GM23338 (cell line): ENCODE measurements at regions not wholly inside any gene's neighbourhood (a gene's known extent, or its start where the extent isn't known, plus 50 kb on each side); places are given as distances from the start of the nearest gene placed in this dataset.

Source experiments
- ATAC-seq: fragments of 200-7000 bp; cut with Tn5 transposase; 3 replicates; pipeline ENCODE4 v1.9.1; 2020
- DNase-seq: peaks from one replicate; pipeline ENCODE4 v3.0.0-alpha.2; 2015; ENCODE audit warnings: low spot score
- H2AFZ ChIP-seq: fragments of 200-600 bp; sonication (generic); 2 replicates; pipeline ENCODE4 v1.8.0; 2016; ENCODE audit warnings: antibody characterized with exemption, mild to moderate bottlenecking, moderate library complexity
- H3F3A ChIP-seq: fragments of 200-600 bp; sonication (generic); replicated peaks from 2 replicates; pipeline ENCODE4 v1.8.0; 2017; ENCODE audit warnings: antibody characterized with exemption, mixed run types, low read depth
- H3K27ac ChIP-seq: fragments of 200-600 bp; sonication (generic); 2 replicates; pipeline ENCODE4 v1.6.1; 2016; ENCODE audit warnings: low read depth
- H3K27me3 ChIP-seq: fragments of 200-600 bp; sonication (generic); 2 replicates; pipeline ENCODE4 v1.8.0; 2016; ENCODE audit warnings: mild to moderate bottlenecking, mixed run types, moderate library complexity; ENCODE audit not compliant: insufficient read depth
- H3K36me3 ChIP-seq: fragments of 200-600 bp; sonication (generic); 2 replicates; pipeline ENCODE4 v1.8.0; 2016; ENCODE audit warnings: mild to moderate bottlenecking; ENCODE audit not compliant: insufficient read depth
- H3K4me1 ChIP-seq: fragments of 200-600 bp; sonication (generic); 2 replicates; pipeline ENCODE4 v1.8.0; 2016; ENCODE audit warnings: mild to moderate bottlenecking, moderate library complexity; ENCODE audit not compliant: insufficient read depth
- H3K4me2 ChIP-seq: fragments of 200-600 bp; sonication (generic); 2 replicates; pipeline ENCODE4 v1.7.1; 2017; ENCODE audit warnings: mixed run types
- H3K4me3 ChIP-seq: fragments of 200-600 bp; sonication (generic); 2 replicates; pipeline ENCODE4 v1.6.1; 2016; ENCODE audit warnings: mixed run types
- H3K79me2 ChIP-seq: fragments of 200-600 bp; sonication (generic); replicated peaks from 2 replicates; pipeline ENCODE4 v1.8.0; 2017; ENCODE audit warnings: mild to moderate bottlenecking; ENCODE audit not compliant: insufficient read depth
- H3K9me2 ChIP-seq: fragments of 200-600 bp; sonication (generic); 2 replicates; pipeline ENCODE4 v1.8.0; 2017; ENCODE audit not compliant: insufficient read depth
- H4K20me1 ChIP-seq: fragments of 200-600 bp; sonication (generic); replicated peaks from 2 replicates; pipeline ENCODE4 v1.8.0; 2017; ENCODE audit warnings: mild to moderate bottlenecking; ENCODE audit not compliant: insufficient read depth
- H3K27ac Mint-ChIP-seq: 2 replicates; pipeline ENCODE4 v1.8.0; 2020; ENCODE audit warnings: inconsistent platforms, mild to moderate bottlenecking, moderate library complexity, mixed read lengths
- H3K27me3 Mint-ChIP-seq: 3 replicates; pipeline ENCODE4 v1.8.0; 2022; ENCODE audit warnings: low read depth, mild to moderate bottlenecking, moderate library complexity, mixed read lengths, inconsistent platforms; ENCODE audit not compliant: insufficient read depth, poor library complexity
- H3K36me3 Mint-ChIP-seq: 3 replicates; pipeline ENCODE4 v1.8.0; 2021; ENCODE audit warnings: low read depth, mild to moderate bottlenecking, inconsistent platforms, moderate library complexity, mixed read lengths
- H3K4me1 Mint-ChIP-seq: 3 replicates; pipeline ENCODE4 v1.8.0; 2020; ENCODE audit warnings: mild to moderate bottlenecking, inconsistent platforms, mixed read lengths
- H3K4me3 Mint-ChIP-seq: 3 replicates; pipeline ENCODE4 v1.8.0; 2021; ENCODE audit warnings: moderate library complexity, mild to moderate bottlenecking, inconsistent platforms, mixed read lengths
- H3K9me3 Mint-ChIP-seq: 3 replicates; pipeline ENCODE4 v1.8.0; 2020; ENCODE audit warnings: moderate library complexity, mild to moderate bottlenecking, inconsistent platforms, mixed read lengths
- CREB1 ChIP-seq: fragments of 250-450 bp; sonication (Bioruptor Pico); IDR thresholded peaks from 2 replicates; pipeline ENCODE4 v1.5.0; 2020; ENCODE audit warnings: low read depth, mild to moderate bottlenecking, moderate library complexity
- ETS1 ChIP-seq: IDR thresholded peaks from 2 replicates; pipeline ENCODE4 v1.6.1; 2016; ENCODE audit warnings: antibody characterized with exemption
- EZH2 ChIP-seq: fragments of 200-600 bp; sonication (generic); IDR thresholded peaks from one replicate; pipeline ENCODE4 v1.8.0; 2017; ENCODE audit warnings: antibody characterized with exemption, mild to moderate bottlenecking, low read depth; ENCODE audit not compliant: unreplicated experiment
- EZH2phosphoT487 ChIP-seq: fragments of 200-600 bp; sonication (generic); IDR thresholded peaks from one replicate; pipeline ENCODE4 v1.8.1; 2018; ENCODE audit warnings: antibody characterized with exemption; ENCODE audit not compliant: unreplicated experiment
- JUNB ChIP-seq: IDR thresholded peaks from one replicate; pipeline ENCODE4 v1.6.1; 2016; ENCODE audit warnings: antibody characterized with exemption; ENCODE audit not compliant: unreplicated experiment
- NANOG ChIP-seq: IDR thresholded peaks from 2 replicates; pipeline ENCODE4 v1.6.1; 2016; ENCODE audit warnings: antibody characterized with exemption, borderline replicate concordance
- POLR2AphosphoS5 ChIP-seq: IDR thresholded peaks from 2 replicates; pipeline ENCODE4 v1.6.1; 2016; ENCODE audit warnings: antibody characterized with exemption, low read depth
- REST ChIP-seq: IDR thresholded peaks from one replicate; pipeline ENCODE4 v1.6.1; 2018; ENCODE audit warnings: antibody characterized with exemption; ENCODE audit not compliant: unreplicated experiment
- STAT1 ChIP-seq: IDR thresholded peaks from one replicate; pipeline ENCODE4 v1.6.1; 2016; ENCODE audit warnings: antibody characterized with exemption; ENCODE audit not compliant: unreplicated experiment
- ZNF114 ChIP-seq: fragments of 250-450 bp; sonication (Bioruptor Pico); IDR thresholded peaks from 2 replicates; pipeline ENCODE4 v1.5.0; 2020; ENCODE audit warnings: mild to moderate bottlenecking, moderate library complexity
- ZNF331 ChIP-seq: fragments of 250-450 bp; sonication (Bioruptor Pico); IDR thresholded peaks from 2 replicates; pipeline ENCODE4 v1.5.0; 2020; ENCODE audit warnings: low read depth, mild to moderate bottlenecking, moderate library complexity
- TF ChIP-seq, protein P1 (sequence below), 2 experiments: fragments of 200-600 bp in 1 of 2; sonication (generic) in 1 of 2; conservative IDR thresholded peaks; 2 replicates each; pipeline versions ENCODE4 v1.5.1 to v1.6.1; 2016 to 2017; ENCODE audit warnings: antibody characterized with exemption in 2 of 2, low read depth in 2 of 2, mild to moderate bottlenecking in 2 of 2, moderate library complexity in 1 of 2

- H3K4me3 Mint-ChIP-seq: no peak overlapping the region
- H3K36me3 Mint-ChIP-seq: peaks cover 10% of the 10 kb centered on the region; the same call in 2 of the 3 replicates
- no peaks in the 10 kb centered on the region for H3F3A ChIP-seq
- no peaks in the 10 kb centered on the region for H3K36me3 ChIP-seq
- no peak overlapping the region for H2AFZ ChIP-seq
- no peaks in the 10 kb centered on the region for H4K20me1 ChIP-seq
- H3K9me2 ChIP-seq: no peaks in the 10 kb centered on the region
- peaks cover 22% of the 10 kb centered on the region for H3K9me3 Mint-ChIP-seq
- no peak overlapping the region for H3K27ac Mint-ChIP-seq
- no peak overlapping the region for H3K27ac ChIP-seq
- H3K4me1 ChIP-seq: no peaks in the 10 kb centered on the region
- H3K4me2 ChIP-seq: no peak overlapping the region
- no peaks in the 10 kb centered on the region for H3K27me3 Mint-ChIP-seq
- no peaks in the 10 kb centered on the region for H3K4me1 Mint-ChIP-seq
- ATAC-seq (no peak), DNase-seq (no peak)
- TF ChIP-seq ZNF331 (no peak), EZH2phosphoT487 (no peak), POLR2AphosphoS5 (no peak), NANOG (no peak), STAT1 (no peak), EZH2 (no peak), ZNF114 (CRISPR knock-in tag) (no peak), CREB1 (CRISPR knock-in tag) (no peak), REST (no peak), JUNB (no peak)
- TF ChIP-seq, protein P1, sequence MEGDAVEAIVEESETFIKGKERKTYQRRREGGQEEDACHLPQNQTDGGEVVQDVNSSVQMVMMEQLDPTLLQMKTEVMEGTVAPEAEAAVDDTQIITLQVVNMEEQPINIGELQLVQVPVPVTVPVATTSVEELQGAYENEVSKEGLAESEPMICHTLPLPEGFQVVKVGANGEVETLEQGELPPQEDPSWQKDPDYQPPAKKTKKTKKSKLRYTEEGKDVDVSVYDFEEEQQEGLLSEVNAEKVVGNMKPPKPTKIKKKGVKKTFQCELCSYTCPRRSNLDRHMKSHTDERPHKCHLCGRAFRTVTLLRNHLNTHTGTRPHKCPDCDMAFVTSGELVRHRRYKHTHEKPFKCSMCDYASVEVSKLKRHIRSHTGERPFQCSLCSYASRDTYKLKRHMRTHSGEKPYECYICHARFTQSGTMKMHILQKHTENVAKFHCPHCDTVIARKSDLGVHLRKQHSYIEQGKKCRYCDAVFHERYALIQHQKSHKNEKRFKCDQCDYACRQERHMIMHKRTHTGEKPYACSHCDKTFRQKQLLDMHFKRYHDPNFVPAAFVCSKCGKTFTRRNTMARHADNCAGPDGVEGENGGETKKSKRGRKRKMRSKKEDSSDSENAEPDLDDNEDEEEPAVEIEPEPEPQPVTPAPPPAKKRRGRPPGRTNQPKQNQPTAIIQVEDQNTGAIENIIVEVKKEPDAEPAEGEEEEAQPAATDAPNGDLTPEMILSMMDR (conservative IDR thresholded peaks at IDR 0.05; ENCODE audit: low read depth in 2 of 2): no peak
- H3K79me2 ChIP-seq: no peaks in the 10 kb centered on the region
- H3K27me3 ChIP-seq: no peaks in the 10 kb centered on the region
- H3K4me3 ChIP-seq: no peak overlapping the region
These were observed 694.9 kb downstream of the BCL11A start for GRCh38 chr2:59858540-59858939.

- Histone ChIP-seq H3K27ac (no peak overlapping the region), H3K79me2 (no peaks in the 10 kb centered on the region), H2AFZ (no peak overlapping the region), H3K27me3 (no peaks in the 10 kb centered on the region), H4K20me1 (no peaks in the 10 kb centered on the region), H3K4me1 (no peaks in the 10 kb centered on the region), H3K4me2 (no peak overlapping the region), H3K9me2 (no peaks in the 10 kb centered on the region), H3K36me3 (no peaks in the 10 kb centered on the region), H3F3A (no peaks in the 10 kb centered on the region), H3K4me3 (no peak overlapping the region)
- Mint-ChIP-seq H3K36me3 (peaks cover 6% of the 10 kb centered on the region; the same call in 2 of the 3 replicates), H3K4me3 (no peak overlapping the region), H3K27me3 (peaks cover under 1% of the 10 kb centered on the region), H3K9me3 (peaks cover 16% of the 10 kb centered on the region), H3K27ac (no peak overlapping the region), H3K4me1 (no peaks in the 10 kb centered on the region)
- DNase-seq (no peak), ATAC-seq (no peak)
- TF ChIP-seq EZH2phosphoT487 (no peak), REST (no peak), STAT1 (no peak), ETS1 (no peak), EZH2 (no peak)
These were observed 696.3 kb downstream of the BCL11A start for GRCh38 chr2:59857109-59857508.
